ENCODE measurements at regions not wholly inside any gene's neighbourhood (a gene's known extent, or its start where the extent isn't known, plus 50 kb on each side); places are given as distances from the start of the nearest gene placed in this dataset.
"Not testable (repeated sequence)": the region's sequence is repeated elsewhere in the genome, so short reads cannot be mapped to it uniquely, and the experiment has no call there.

DNA sequence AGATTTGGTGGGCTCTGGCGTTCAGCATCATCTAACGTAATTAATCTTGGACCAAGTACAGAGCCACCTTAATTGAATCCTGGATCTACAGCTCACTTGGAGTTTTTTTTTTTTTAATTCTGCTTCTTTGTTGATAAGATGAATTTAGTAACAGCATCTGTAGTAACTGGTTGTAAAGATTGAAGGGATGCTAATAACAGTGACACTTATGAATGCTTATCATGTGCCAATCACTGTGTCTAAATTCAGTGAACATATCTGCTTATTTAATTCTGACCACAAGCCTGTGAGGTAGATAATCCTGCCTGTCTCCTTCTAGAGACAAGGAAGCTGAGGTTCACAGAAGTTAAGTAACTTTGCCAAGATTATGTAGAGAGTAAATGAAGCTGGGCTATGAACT lies 408.0 kb downstream of the RWDD3 start (continued):
- TF ChIP-seq TAF1 (IDR thresholded peaks at IDR 0.05; ENCODE audit: borderline replicate concordance, low read depth, low read length) (no peak), NRF1 (IDR thresholded peaks at IDR 0.05; ENCODE audit: low read depth, low read length) (no peak), CHD2 (IDR thresholded peaks at IDR 0.05; ENCODE audit: low read length, partially characterized antibody) (no peak), USF2 (IDR thresholded peaks at IDR 0.05; ENCODE audit: borderline replicate concordance, low read depth, low read length) (no peak), ELF1 (IDR thresholded peaks at IDR 0.05) (no peak), FOSL2 (IDR thresholded peaks at IDR 0.05; ENCODE audit: borderline replicate concordance, low read depth) (no peak), RCOR1 (IDR thresholded peaks at IDR 0.05; ENCODE audit: low read length) (0 out of 2 replicates have a peak, but pooled peaks have one; percentile 16), POLR2AphosphoS5 (IDR thresholded peaks at IDR 0.05; ENCODE audit: low read depth, low read length) (no peak), FOXJ3 (CRISPR knock-in tag; IDR thresholded peaks at IDR 0.05) (peak; percentile 63; the same call in 1 of the 2 replicates), EZH2phosphoT487 (IDR thresholded peaks at IDR 0.05; ENCODE audit: borderline replicate concordance, low read depth) (no peak), RAD21 (IDR thresholded peaks at IDR 0.05; ENCODE audit: low read length) (peak; percentile 24), GATA2 (CRISPR knock-in tag; IDR thresholded peaks at IDR 0.05) (peak; percentile 86), MEF2A (IDR thresholded peaks at IDR 0.05; ENCODE audit: borderline replicate concordance, low read depth) (no peak), MXI1 (IDR thresholded peaks at IDR 0.05; ENCODE audit: low read depth, low read length) (no peak; the same call in 1 of the 2 replicates)
- TF ChIP-seq, protein P1, sequence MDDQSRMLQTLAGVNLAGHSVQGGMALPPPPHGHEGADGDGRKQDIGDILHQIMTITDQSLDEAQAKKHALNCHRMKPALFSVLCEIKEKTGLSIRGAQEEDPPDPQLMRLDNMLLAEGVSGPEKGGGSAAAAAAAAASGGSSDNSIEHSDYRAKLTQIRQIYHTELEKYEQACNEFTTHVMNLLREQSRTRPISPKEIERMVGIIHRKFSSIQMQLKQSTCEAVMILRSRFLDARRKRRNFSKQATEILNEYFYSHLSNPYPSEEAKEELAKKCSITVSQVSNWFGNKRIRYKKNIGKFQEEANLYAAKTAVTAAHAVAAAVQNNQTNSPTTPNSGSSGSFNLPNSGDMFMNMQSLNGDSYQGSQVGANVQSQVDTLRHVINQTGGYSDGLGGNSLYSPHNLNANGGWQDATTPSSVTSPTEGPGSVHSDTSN (IDR thresholded peaks at IDR 0.05) = no peak

GRCh38 chr1:95643071-95643470 lies 409.1 kb downstream of the RWDD3 start:
- Histone ChIP-seq H3K4me1 (ENCODE audit: control insufficient read depth in 1 of 2, insufficient read depth in 2 of 2, low read depth in 1 of 2, low read length in 1 of 2) (peaks cover 0 to 34% of the 10 kb centered on the region in 2 experiments; a peak in 2 of 4 replicates), H4K20me1 (ENCODE audit: insufficient read depth) (no peaks in the 10 kb centered on the region), H2AFZ (ENCODE audit: low read depth) (no peak overlapping the region), H3K36me3 (replicated peaks in 1 of 2; ENCODE audit: control insufficient read depth in 1 of 2, insufficient read depth in 2 of 2, low read length in 1 of 2) (no peaks in the 10 kb centered on the region), H3K9me3 (no peaks in the 10 kb centered on the region), H3K4me2 (no peak overlapping the region), H3K27me3 (ENCODE audit: insufficient read depth) (no peaks in the 10 kb centered on the region), H3F3A (replicated peaks; ENCODE audit: insufficient read depth) (no peaks in the 10 kb centered on the region), H3K27ac (ENCODE audit: low read depth in 2 of 2, low read length in 1 of 2) (peak overlapping the region; percentile 27 to 100; a peak in 3 of 4 replicates), H3K9ac (no peak overlapping the region), H3K79me2 (ENCODE audit: insufficient read depth) (no peaks in the 10 kb centered on the region), H3K4me3 (ENCODE audit: low read depth in 2 of 2, low read length in 1 of 2) (no peak overlapping the region; a peak in 1 of 4 replicates), H3K9me2 (no peaks in the 10 kb centered on the region)
- CTCF ChIA-PET = interaction anchor here (1.2 kb wide), 1 partner anchor 10 kb away, joined by 3 read pairs; no protein-coding TSS in a partner anchor
- no peak for DNase-seq
- TF ChIP-seq GATA2 (CRISPR knock-in tag; IDR thresholded peaks at IDR 0.05) = peak; percentile 46; the same call in 1 of the 2 replicates
- TF ChIP-seq RCOR1 (IDR thresholded peaks at IDR 0.05; ENCODE audit: low read length) = peak; percentile 11; the same call in 1 of the 2 replicates
- no peak for TF ChIP-seq NRF1 (IDR thresholded peaks at IDR 0.05; ENCODE audit: low read depth, low read length)
- POLR2A ChIA-PET = interaction anchor here (2.7 kb wide), 1 partner anchor 11 kb away, joined by 29 read pairs; no protein-coding TSS in a partner anchor
- WGBS (ENCODE audit: low lambda C conversion rate) = 2% methylated on average over 3 of the region's 3 CpGs

- H3K4me2 ChIP-seq; CTCF ChIA-PET; H2AFZ ChIP-seq (ENCODE audit: low read depth); H3K9me3 ChIP-seq; H3K79me2 ChIP-seq (ENCODE audit: insufficient read depth); H3K9me2 ChIP-seq; H3K36me3 ChIP-seq (replicated peaks in 1 of 2; ENCODE audit: control insufficient read depth in 1 of 2, insufficient read depth in 2 of 2, low read length in 1 of 2); H3F3A ChIP-seq (replicated peaks; ENCODE audit: insufficient read depth); H3K27me3 ChIP-seq (ENCODE audit: insufficient read depth); POLR2A ChIA-PET; H3K4me3 ChIP-seq (ENCODE audit: low read depth in 2 of 2, low read length in 1 of 2); DNase-seq; H3K9ac ChIP-seq; H4K20me1 ChIP-seq (ENCODE audit: insufficient read depth): not testable (repeated sequence)
- H3K27ac ChIP-seq (ENCODE audit: low read depth in 2 of 2, low read length in 1 of 2) = peak overlapping the region in 1 of 2 experiments; percentile 55; a peak in 1 of 4 replicates
- peaks cover 0 to 30% of the 10 kb centered on the region in 2 experiments; a peak in 2 of 4 replicates for H3K4me1 ChIP-seq (ENCODE audit: control insufficient read depth in 1 of 2, insufficient read depth in 2 of 2, low read depth in 1 of 2, low read length in 1 of 2)
- 25% methylated on average over 6 of the region's 6 CpGs for WGBS (ENCODE audit: low lambda C conversion rate)
Measured at GRCh38 chr1:95645126-95645525, 411.1 kb downstream of the RWDD3 start.

All from SK-N-SH (cell line).